Endothelial cell of umbilical vein (primary cell): ENCODE measurements at regions not wholly inside any gene's neighbourhood (a gene's known extent, or its start where the extent isn't known, plus 50 kb on each side); places are given as distances from the start of the nearest gene placed in this dataset.

ENCODE experiments used
- BruUV-seq: library from RNA; stranded (reverse); fragments of 400-500 nt; replicated peaks from 2 replicates; lab custom pipeline; 2021; lab: Mats Ljungman, UMichigan
- CTCF ChIA-PET: fragments of 300-600, 350-600 bp; sonication (Branson Sonifier 250); formaldehyde crosslinking; loops from one replicate; lab custom pipeline; 2021; ENCODE audit warnings: antibody characterized with exemption, inconsistent platforms; lab: Charles Lee
- POLR2A ChIA-PET: fragments of 300-600, 350-600 bp; sonication (Branson Sonifier 250); formaldehyde crosslinking; loops from one replicate; lab custom pipeline; 2021; ENCODE audit warnings: antibody characterized with exemption, inconsistent platforms; lab: Charles Lee
- DNase-seq: peaks from one replicate; pipeline ENCODE4 v3.0.0-alpha.2; 2011; ENCODE audit warnings: low read depth, low spot score
- FAIRE-seq: peaks from 2 replicates; lab custom pipeline; 2011; peaks lifted over from hg19 to GRCh38; lab: Jason Lieb, UNC
- H2AFZ ChIP-seq: 2 replicates; pipeline ENCODE4 v1.6.0; 2012; ENCODE audit warnings: low read depth, low read length, control low read depth, inconsistent platforms
- H3K27ac ChIP-seq: 2 replicates; pipeline ENCODE4 v1.5.1; 2011; ENCODE audit warnings: low read depth, mild to moderate bottlenecking, control low read depth, low read length, moderate library complexity; ENCODE audit not compliant: insufficient read depth
- H3K27me3 ChIP-seq, 2 experiments: 2 replicates each; pipeline versions ENCODE4 v1.6.0 to v1.6.1; 2011; ENCODE audit warnings: low read length in 2 of 2, mixed read lengths in 1 of 2; ENCODE audit not compliant: control insufficient read depth in 2 of 2, insufficient read depth in 2 of 2
- H3K36me3 ChIP-seq, 2 experiments: 2 replicates in 1 of 2; 3 replicates in 1 of 2; pipeline ENCODE4 v1.5.1; 2011; ENCODE audit warnings: low read length in 2 of 2, mild to moderate bottlenecking in 1 of 2, moderate library complexity in 1 of 2; ENCODE audit not compliant: control insufficient read depth in 2 of 2, insufficient read depth in 2 of 2; ENCODE audit errors: extremely low read depth in 1 of 2
- H3K4me1 ChIP-seq: 3 replicates; pipeline ENCODE4 v1.5.1; 2011; ENCODE audit warnings: mild to moderate bottlenecking, low read length; ENCODE audit not compliant: control insufficient read depth, insufficient read depth; ENCODE audit errors: extremely low read depth
- H3K4me2 ChIP-seq: 2 replicates; pipeline ENCODE4 v1.6.1; 2011; ENCODE audit warnings: low read length, control low read depth, mixed read lengths; ENCODE audit not compliant: insufficient read depth
- H3K4me3 ChIP-seq, 3 experiments: fragments of 200-600 bp in 1 of 3; sonication (generic), shearing (Covaris generic) in 1 of 3; replicated peaks in 1 of 3; 2 replicates each; pipeline ENCODE4 v1.5.1; 2011 to 2016; ENCODE audit warnings: control low read depth in 3 of 3, low read length in 3 of 3, mild to moderate bottlenecking in 2 of 3, inconsistent platforms in 1 of 3, low read depth in 1 of 3, moderate library complexity in 1 of 3; ENCODE audit not compliant: insufficient read depth in 1 of 3
- H3K79me2 ChIP-seq: 2 replicates; pipeline ENCODE4 v1.6.0; 2012; ENCODE audit warnings: low read length, inconsistent platforms; ENCODE audit not compliant: control insufficient read depth, insufficient read depth
- H3K9ac ChIP-seq: replicated peaks from 2 replicates; pipeline ENCODE3; 2011; ENCODE audit warnings: low read length, control low read depth; ENCODE audit not compliant: insufficient read depth; ENCODE audit errors: extremely low read depth
- H3K9me1 ChIP-seq: replicated peaks from 3 replicates; pipeline ENCODE4 v1.6.0; 2011; ENCODE audit warnings: mild to moderate bottlenecking, low read length; ENCODE audit not compliant: control insufficient read depth, insufficient read depth; ENCODE audit errors: extremely low read depth
- H3K9me3 ChIP-seq: replicated peaks from 2 replicates; pipeline ENCODE4 v1.5.1; 2012; ENCODE audit warnings: low read length, inconsistent platforms; ENCODE audit not compliant: control insufficient read depth, insufficient read depth
- H4K20me1 ChIP-seq: replicated peaks from 2 replicates; pipeline ENCODE3; 2011; ENCODE audit warnings: mild to moderate bottlenecking, low read length; ENCODE audit not compliant: control insufficient read depth, insufficient read depth; ENCODE audit errors: extremely low read depth
- EZH2 ChIP-seq: IDR thresholded peaks from 2 replicates; pipeline ENCODE4 v1.6.1; 2012; ENCODE audit warnings: borderline replicate concordance, low read depth, mild to moderate bottlenecking, moderate library complexity, low read length, inconsistent platforms; ENCODE audit not compliant: severe bottlenecking
- FOS ChIP-seq: IDR thresholded peaks from 2 replicates; pipeline ENCODE4 v1.6.1; 2011; ENCODE audit warnings: mild to moderate bottlenecking, low read length, moderate library complexity, borderline replicate concordance; ENCODE audit not compliant: insufficient read depth
- GATA2 ChIP-seq: IDR thresholded peaks from 2 replicates; pipeline ENCODE4 v1.7.0; 2011; ENCODE audit warnings: low read depth, mild to moderate bottlenecking, moderate library complexity, mixed read lengths, low read length; ENCODE audit not compliant: insufficient read length, insufficient read depth
- JUN ChIP-seq: IDR thresholded peaks from 2 replicates; pipeline ENCODE4 v1.6.1; 2011; ENCODE audit warnings: borderline replicate concordance, low read depth; ENCODE audit not compliant: insufficient read length, insufficient read depth
- MAX ChIP-seq: IDR thresholded peaks from 2 replicates; pipeline ENCODE4 v1.6.1; 2011; ENCODE audit not compliant: insufficient read depth, insufficient read length
- MYC ChIP-seq: IDR thresholded peaks from one replicate; pipeline ENCODE4 v1.6.1; 2011; ENCODE audit warnings: mild to moderate bottlenecking, low read depth, low read length
- POLR2A ChIP-seq: IDR thresholded peaks from 2 replicates; pipeline ENCODE4 v1.6.1; 2012; ENCODE audit warnings: low read depth, mild to moderate bottlenecking, control low read depth, low read length
- POLR2AphosphoS5 ChIP-seq: IDR thresholded peaks from 2 replicates; pipeline ENCODE4 v1.6.1; 2012; ENCODE audit warnings: low read depth, mild to moderate bottlenecking, control low read depth, low read length, moderate library complexity; ENCODE audit not compliant: insufficient read depth
- dilution Hi-C: fragments of 300-500 bp; cut with MboI; formaldehyde crosslinking; loops from one replicate; pipeline ENCODE4 v1.15.0; 2019; ENCODE audit warnings: low sequenced_read_pairs; ENCODE audit not compliant: extremely low pct_ligation_motif_present
- intact Hi-C: fragments of 100-400 bp; cut with micrococcal nuclease; formaldehyde crosslinking; loops from one replicate; pipeline ENCODE4 v1.10.0; 2022
- TF ChIP-seq, protein P1 (sequence below), 2 donors: IDR thresholded peaks; 1 replicate in 1 of 2; 2 replicates in 1 of 2; pipeline ENCODE4 v1.5.1; 2011; ENCODE audit warnings: low read length in 2 of 2, mild to moderate bottlenecking in 2 of 2, moderate library complexity in 2 of 2, control low read depth in 1 of 2, inconsistent platforms in 1 of 2, low read depth in 1 of 2; ENCODE audit not compliant: insufficient read depth in 1 of 2; ENCODE audit errors: extremely low read depth in 1 of 2

- dilution Hi-C loops (no loop called here), intact Hi-C loops (no loop called here)
- FAIRE-seq (no peak), DNase-seq (no peak)
- Histone ChIP-seq H3K4me1 (no peaks in the 10 kb centered on the region), H3K9me1 (no peaks in the 10 kb centered on the region), H4K20me1 (no peaks in the 10 kb centered on the region), H3K27ac (no peak overlapping the region), H3K9me3 (no peaks in the 10 kb centered on the region), H2AFZ (no peak overlapping the region), H3K4me3 (no peak overlapping the region), H3K4me2 (no peak overlapping the region), H3K27me3 (no peaks in the 10 kb centered on the region), H3K9ac (no peak overlapping the region), H3K36me3 (no peaks in the 10 kb centered on the region), H3K79me2 (no peaks in the 10 kb centered on the region)
- TF ChIP-seq POLR2A, result no peak
- no peak for TF ChIP-seq POLR2AphosphoS5
- TF ChIP-seq, protein P1, sequence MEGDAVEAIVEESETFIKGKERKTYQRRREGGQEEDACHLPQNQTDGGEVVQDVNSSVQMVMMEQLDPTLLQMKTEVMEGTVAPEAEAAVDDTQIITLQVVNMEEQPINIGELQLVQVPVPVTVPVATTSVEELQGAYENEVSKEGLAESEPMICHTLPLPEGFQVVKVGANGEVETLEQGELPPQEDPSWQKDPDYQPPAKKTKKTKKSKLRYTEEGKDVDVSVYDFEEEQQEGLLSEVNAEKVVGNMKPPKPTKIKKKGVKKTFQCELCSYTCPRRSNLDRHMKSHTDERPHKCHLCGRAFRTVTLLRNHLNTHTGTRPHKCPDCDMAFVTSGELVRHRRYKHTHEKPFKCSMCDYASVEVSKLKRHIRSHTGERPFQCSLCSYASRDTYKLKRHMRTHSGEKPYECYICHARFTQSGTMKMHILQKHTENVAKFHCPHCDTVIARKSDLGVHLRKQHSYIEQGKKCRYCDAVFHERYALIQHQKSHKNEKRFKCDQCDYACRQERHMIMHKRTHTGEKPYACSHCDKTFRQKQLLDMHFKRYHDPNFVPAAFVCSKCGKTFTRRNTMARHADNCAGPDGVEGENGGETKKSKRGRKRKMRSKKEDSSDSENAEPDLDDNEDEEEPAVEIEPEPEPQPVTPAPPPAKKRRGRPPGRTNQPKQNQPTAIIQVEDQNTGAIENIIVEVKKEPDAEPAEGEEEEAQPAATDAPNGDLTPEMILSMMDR (IDR thresholded peaks at IDR 0.05; ENCODE audit: extremely low read depth in 1 of 2, insufficient read depth in 1 of 2, low read depth in 1 of 2, low read length in 2 of 2), result no peak
- TF ChIP-seq JUN, result no peak
- no peak for TF ChIP-seq GATA2
- TF ChIP-seq MYC, result no peak
- TF ChIP-seq FOS, result no peak
- no peak for TF ChIP-seq MAX
- no peak for TF ChIP-seq EZH2
- no TSS peak for BruUV-seq
- CTCF ChIA-PET, result no interaction called here
- POLR2A ChIA-PET, result no interaction called here
Measured at GRCh38 chr12:98410356-98410755, 105.0 kb upstream of the TMPO start.
